Stimulated activated CD8-positive, alpha-beta memory T cell treated with anti-CD3 and anti-CD28 coated beads, Interleukin-12 subunit alpha, Interleukin-12 subunit beta, amount 100 ng/mL, for 24 hours (primary cell): ENCODE measurements at regions not wholly inside any gene's neighbourhood (a gene's known extent, or its start where the extent isn't known, plus 50 kb on each side); places are given as distances from the start of the nearest gene placed in this dataset.

Experiments
- DNase-seq: peaks from one replicate; pipeline ENCODE4 v3.0.0-alpha.2; 2020; ENCODE audit errors: extremely low read depth

GRCh38 chr2:239905884-239906654 is 119.1 kb downstream of the NDUFA10 start:
- no peak for DNase-seq

- no peak for DNase-seq
These were observed 119.8 kb downstream of the NDUFA10 start for GRCh38 chr2:239905306-239905705.

GRCh38 chr2:239904496-239904895 is 120.6 kb downstream of the NDUFA10 start:
- no peak for DNase-seq

- DNase-seq, result no peak
These were observed 121.3 kb downstream of the NDUFA10 start for GRCh38 chr2:239903803-239904202.

GRCh38 chr2:239903210-239903609 is 121.9 kb downstream of the NDUFA10 start:
- no peak for DNase-seq

- DNase-seq, result no peak
These were observed 122.4 kb downstream of the NDUFA10 start for GRCh38 chr2:239902749-239903201.

GRCh38 chr2:239898292-239898925 is 126.7 kb downstream of the NDUFA10 start:
- DNase-seq, result no peak

GRCh38 chr2:239897596-239898235 is 127.4 kb downstream of the NDUFA10 start:
- DNase-seq, result no peak

- no peak for DNase-seq
These were observed 129.1 kb downstream of the NDUFA10 start for GRCh38 chr2:239896075-239896474.

GRCh38 chr2:239895669-239896068 is 129.5 kb downstream of the NDUFA10 start:
- DNase-seq, result no peak

GRCh38 chr2:239895116-239895515 is 130.0 kb downstream of the NDUFA10 start:
- DNase-seq, result no peak

- DNase-seq, result no peak
These were observed 130.9 kb downstream of the NDUFA10 start for GRCh38 chr2:239894276-239894675.

- no peak for DNase-seq
These were observed 132.0 kb downstream of the NDUFA10 start for GRCh38 chr2:239893236-239893515.

- no peak for DNase-seq
These were observed 132.5 kb downstream of the NDUFA10 start for GRCh38 chr2:239892441-239893235.

GRCh38 chr2:239891698-239892097 is 133.4 kb downstream of the NDUFA10 start:
- DNase-seq, result no peak

GRCh38 chr2:239890206-239890746 is 134.9 kb downstream of the NDUFA10 start:
- no peak for DNase-seq

- no peak for DNase-seq
These were observed 135.5 kb downstream of the NDUFA10 start for GRCh38 chr2:239889641-239890121.

GRCh38 chr2:239887604-239888003 is 137.5 kb downstream of the NDUFA10 start:
- no peak for DNase-seq

GRCh38 chr2:239886781-239887180 is 138.4 kb downstream of the NDUFA10 start:
- DNase-seq, result no peak

- no peak for DNase-seq
These were observed 140.3 kb downstream of the NDUFA10 start for GRCh38 chr2:239884875-239885274.

- no peak for DNase-seq
These were observed 141.1 kb downstream of the NDUFA10 start for GRCh38 chr2:239884051-239884405.
